NCI-H510A (cell line): ENCODE measurements at regions not wholly inside any gene's neighbourhood (a gene's known extent, or its start where the extent isn't known, plus 50 kb on each side); places are given as distances from the start of the nearest gene placed in this dataset.

Experiments
- DNase-seq: peaks from one replicate; lab custom pipeline; 2025; lab: John Stamatoyannopoulos, UW

GRCh38 chr9:7871977-7872730, 72.6 kb upstream of the DMAC1 start:
- DNase-seq, result no peak

- no peak for DNase-seq
Measured at GRCh38 chr9:7869340-7869739, 69.8 kb upstream of the DMAC1 start.

- DNase-seq, result no peak
Measured at GRCh38 chr9:7862170-7862569, 62.6 kb upstream of the DMAC1 start.

GRCh38 chr9:7861086-7861485, 61.5 kb upstream of the DMAC1 start:
- DNase-seq, result no peak

- no peak for DNase-seq
Measured at GRCh38 chr9:7860335-7860709, 60.7 kb upstream of the DMAC1 start.

GRCh38 chr9:7859701-7860334, 60.2 kb upstream of the DMAC1 start:
- no peak for DNase-seq

- no peak for DNase-seq
Measured at GRCh38 chr9:7858166-7858565, 58.6 kb upstream of the DMAC1 start.

GRCh38 chr9:7854763-7855162, 55.2 kb upstream of the DMAC1 start:
- DNase-seq, result no peak
